ENCODE measurements at regions not wholly inside any gene's neighbourhood (a gene's known extent, or its start where the extent isn't known, plus 50 kb on each side); places are given as distances from the start of the nearest gene placed in this dataset.
"Not testable (repeated sequence)": the region's sequence is repeated elsewhere in the genome, so short reads cannot be mapped to it uniquely, and the experiment has no call there.

DNA sequence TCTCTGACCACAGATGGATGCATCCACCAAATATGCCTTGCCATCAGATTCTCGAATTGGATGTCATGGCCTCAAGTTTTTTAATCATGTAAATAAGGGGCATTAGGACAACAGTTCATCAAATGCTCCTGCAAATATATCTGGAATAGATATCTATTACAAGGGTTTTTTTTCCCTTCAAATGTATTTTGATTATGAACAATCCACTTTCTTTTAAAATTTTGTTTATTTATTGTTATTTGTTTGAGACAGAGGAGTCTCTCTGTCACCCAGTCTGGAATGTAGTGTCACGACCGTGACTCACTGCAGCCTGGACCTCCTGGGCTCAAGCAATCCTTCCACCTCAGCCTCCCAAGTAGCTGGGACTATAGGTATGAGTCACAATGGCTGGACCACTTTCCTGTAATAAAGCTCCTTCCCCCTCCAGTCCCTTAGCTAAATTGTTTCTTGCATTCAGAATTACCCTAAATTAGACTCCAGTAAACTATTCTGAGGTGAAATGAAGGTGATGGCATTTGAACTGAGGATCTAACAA lies 1412.1 kb downstream of the EFNA5 start:
- no peak overlapping the region for H3K27ac ChIP-seq
- in situ Hi-C loops (cut with HindIII; ENCODE audit: low pct_ligation_motif_present, low sequenced_read_pairs): no loop called here
- no peaks in the 10 kb centered on the region for H3K27me3 ChIP-seq (replicated peaks)
- TF ChIP-seq, protein P1, sequence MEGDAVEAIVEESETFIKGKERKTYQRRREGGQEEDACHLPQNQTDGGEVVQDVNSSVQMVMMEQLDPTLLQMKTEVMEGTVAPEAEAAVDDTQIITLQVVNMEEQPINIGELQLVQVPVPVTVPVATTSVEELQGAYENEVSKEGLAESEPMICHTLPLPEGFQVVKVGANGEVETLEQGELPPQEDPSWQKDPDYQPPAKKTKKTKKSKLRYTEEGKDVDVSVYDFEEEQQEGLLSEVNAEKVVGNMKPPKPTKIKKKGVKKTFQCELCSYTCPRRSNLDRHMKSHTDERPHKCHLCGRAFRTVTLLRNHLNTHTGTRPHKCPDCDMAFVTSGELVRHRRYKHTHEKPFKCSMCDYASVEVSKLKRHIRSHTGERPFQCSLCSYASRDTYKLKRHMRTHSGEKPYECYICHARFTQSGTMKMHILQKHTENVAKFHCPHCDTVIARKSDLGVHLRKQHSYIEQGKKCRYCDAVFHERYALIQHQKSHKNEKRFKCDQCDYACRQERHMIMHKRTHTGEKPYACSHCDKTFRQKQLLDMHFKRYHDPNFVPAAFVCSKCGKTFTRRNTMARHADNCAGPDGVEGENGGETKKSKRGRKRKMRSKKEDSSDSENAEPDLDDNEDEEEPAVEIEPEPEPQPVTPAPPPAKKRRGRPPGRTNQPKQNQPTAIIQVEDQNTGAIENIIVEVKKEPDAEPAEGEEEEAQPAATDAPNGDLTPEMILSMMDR (IDR thresholded peaks at IDR 0.05; ENCODE audit: low read depth, low read length, missing control alignments): no peak
- H3K36me3 ChIP-seq (replicated peaks): no peaks in the 10 kb centered on the region
- H3K4me3 ChIP-seq (ENCODE audit: low read depth, low read length): no peak overlapping the region
- DNase-seq: peak; percentile 60

DNA sequence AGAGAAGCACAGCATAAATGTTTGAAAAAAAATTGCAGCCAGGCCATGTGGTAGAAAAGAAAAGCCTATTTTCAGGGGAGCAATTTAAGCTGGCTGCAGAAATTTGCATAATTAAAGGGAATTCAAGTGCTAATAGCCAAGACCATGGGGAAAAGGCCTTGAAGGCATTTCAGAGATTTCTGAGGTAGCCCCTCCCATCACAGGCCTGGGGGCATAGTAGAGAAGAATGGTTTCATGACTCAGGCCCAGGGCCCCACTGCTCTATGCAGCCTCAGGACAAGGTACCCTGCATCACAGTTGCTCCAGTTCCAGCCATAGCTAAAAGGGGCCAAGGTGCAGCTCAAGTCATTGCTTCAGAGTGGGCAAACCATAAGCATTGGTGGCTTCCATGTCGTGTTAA lies 1416.0 kb downstream of the EFNA5 start:
- TF ChIP-seq, protein P1 (IDR thresholded peaks at IDR 0.05; ENCODE audit: low read depth, low read length, missing control alignments): no peak
- Histone ChIP-seq H3K27ac (no peak overlapping the region), H3K4me3 (ENCODE audit: low read depth, low read length) (no peak overlapping the region), H3K27me3 (replicated peaks) (no peaks in the 10 kb centered on the region), H3K36me3 (replicated peaks) (no peaks in the 10 kb centered on the region)
- no peak for DNase-seq
- in situ Hi-C loops (cut with HindIII; ENCODE audit: low pct_ligation_motif_present, low sequenced_read_pairs): no loop called here

DNA sequence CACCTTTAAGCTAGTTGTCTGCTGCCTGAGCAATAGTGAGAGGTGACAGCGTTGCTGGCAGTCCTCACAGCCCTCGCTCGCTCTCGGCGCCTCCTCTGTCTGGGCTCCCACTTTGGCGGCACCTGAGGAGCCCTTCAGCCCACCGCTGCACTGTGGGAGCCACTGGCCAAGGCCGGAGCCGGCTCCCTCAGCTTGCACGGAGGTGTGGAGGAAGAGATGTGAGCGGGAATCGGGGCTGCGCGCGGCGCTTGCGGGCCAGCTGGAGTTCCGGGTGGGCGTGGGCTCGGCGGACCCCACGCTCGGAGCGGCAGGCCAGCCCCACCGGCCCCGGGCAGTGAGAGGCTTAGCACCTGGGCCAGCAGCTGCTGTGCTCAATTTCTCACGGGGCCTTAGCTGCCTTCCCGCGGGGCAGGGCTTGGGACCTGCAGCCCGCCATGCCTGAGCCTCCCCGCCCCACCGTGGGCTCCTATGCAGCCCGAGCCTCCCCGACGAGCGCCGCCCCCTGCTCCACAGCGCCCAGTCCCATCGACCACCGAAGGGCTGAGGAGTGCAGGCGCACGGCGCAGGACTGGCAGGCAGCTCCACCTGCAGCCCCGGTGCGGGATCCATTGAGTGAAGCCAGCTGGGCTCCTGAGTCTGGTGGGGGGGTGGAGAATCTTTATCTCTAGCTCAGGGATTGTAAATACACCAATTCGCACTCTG lies 1424.5 kb downstream of the EFNA5 start:
- in situ Hi-C loops (cut with HindIII; ENCODE audit: low pct_ligation_motif_present, low sequenced_read_pairs); H3K36me3 ChIP-seq (replicated peaks); H3K27me3 ChIP-seq (replicated peaks); H3K27ac ChIP-seq; H3K4me3 ChIP-seq (ENCODE audit: low read depth, low read length); DNase-seq: not testable (repeated sequence)

DNA sequence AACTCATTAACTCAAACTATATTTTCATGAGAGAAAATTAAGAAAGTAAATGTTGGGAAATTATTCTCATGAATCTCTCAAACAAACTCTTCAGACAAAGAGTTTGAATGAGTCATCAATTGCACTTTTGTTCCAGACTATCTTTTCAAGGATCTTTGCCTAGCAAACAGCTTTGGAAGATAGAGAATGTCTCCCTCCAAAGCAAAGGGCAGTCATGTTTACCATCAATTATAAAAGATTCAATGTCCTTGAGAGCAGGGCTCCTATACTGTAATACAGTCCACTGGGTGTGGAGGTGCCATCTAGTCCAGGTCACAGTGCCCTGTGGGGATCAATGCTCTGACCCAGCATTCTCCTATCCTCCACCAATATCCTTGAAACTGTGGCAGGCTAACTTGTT lies 1429.3 kb downstream of the EFNA5 start:
- no peak overlapping the region for H3K4me3 ChIP-seq (ENCODE audit: low read depth, low read length)
- TF ChIP-seq, protein P1 (IDR thresholded peaks at IDR 0.05; ENCODE audit: low read depth, low read length, missing control alignments): no peak
- no peaks in the 10 kb centered on the region for H3K36me3 ChIP-seq (replicated peaks)
- H3K27ac ChIP-seq: no peak overlapping the region
- no peak for DNase-seq
- H3K27me3 ChIP-seq (replicated peaks): no peaks in the 10 kb centered on the region
- in situ Hi-C loops (cut with HindIII; ENCODE audit: low pct_ligation_motif_present, low sequenced_read_pairs): no loop called here

DNA sequence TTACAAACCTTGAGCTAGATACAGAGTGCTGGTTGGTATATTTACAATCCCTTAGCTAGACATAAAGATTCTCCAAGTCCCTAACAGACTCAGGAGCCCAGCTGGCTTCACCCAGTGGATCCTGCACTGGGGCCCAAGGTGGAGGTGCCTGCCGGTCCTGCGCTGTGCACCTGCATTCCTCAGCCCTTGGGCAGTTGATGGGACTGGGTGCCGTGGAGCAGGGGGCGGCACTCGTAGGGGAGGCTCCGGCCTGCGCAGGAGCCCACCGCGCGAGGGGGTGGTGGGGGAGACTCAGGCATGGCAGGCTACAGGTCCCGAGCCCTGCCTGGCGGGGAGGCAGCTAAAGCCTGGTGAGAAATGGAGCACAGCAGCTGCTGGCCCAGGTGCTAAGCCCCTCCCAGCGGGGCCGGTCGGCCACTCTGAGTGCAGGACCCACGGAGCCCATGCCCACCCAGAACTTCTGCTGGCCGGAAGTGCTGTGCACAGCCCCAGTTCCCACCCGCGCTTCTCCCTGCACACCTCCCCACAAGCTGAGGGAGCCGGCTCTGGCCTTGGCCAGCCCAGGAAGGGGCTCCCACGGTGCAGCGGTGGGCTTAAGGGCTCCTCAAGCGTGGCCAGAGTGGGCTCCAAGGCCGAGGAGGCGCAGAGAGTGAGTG lies 1464.7 kb downstream of the EFNA5 start:
- in situ Hi-C loops (cut with HindIII; ENCODE audit: low pct_ligation_motif_present, low sequenced_read_pairs): no loop called here
- DNase-seq: no peak
- H3K27ac ChIP-seq: no peak overlapping the region
- no peak overlapping the region for H3K4me3 ChIP-seq (ENCODE audit: low read depth, low read length)
- no peaks in the 10 kb centered on the region for H3K36me3 ChIP-seq (replicated peaks)
- TF ChIP-seq, protein P1 (IDR thresholded peaks at IDR 0.05; ENCODE audit: low read depth, low read length, missing control alignments): no peak
- H3K27me3 ChIP-seq (replicated peaks): no peaks in the 10 kb centered on the region

DNA sequence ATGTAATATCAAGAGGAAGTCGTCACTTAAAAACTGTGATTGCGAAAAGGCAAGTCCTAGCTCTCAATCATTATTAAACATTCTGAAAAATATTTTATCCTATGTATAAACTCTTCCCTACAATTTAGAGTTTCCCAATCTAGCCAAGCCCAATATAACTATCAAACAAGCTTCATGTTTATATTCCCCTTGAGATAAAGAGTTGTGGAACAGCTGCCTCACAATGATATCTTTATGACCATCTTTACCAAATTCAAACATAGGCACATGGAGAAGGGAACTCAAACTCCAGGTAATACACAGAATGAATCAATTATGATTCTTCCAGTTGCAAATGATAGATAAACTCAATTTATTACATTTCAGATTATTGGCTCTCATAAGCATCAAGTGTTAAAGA lies 1468.7 kb downstream of the EFNA5 start:
- in situ Hi-C loops (cut with HindIII; ENCODE audit: low pct_ligation_motif_present, low sequenced_read_pairs): no loop called here
- no peak overlapping the region for H3K4me3 ChIP-seq (ENCODE audit: low read depth, low read length)
- no peaks in the 10 kb centered on the region for H3K36me3 ChIP-seq (replicated peaks)
- no peaks in the 10 kb centered on the region for H3K27me3 ChIP-seq (replicated peaks)
- TF ChIP-seq, protein P1 (IDR thresholded peaks at IDR 0.05; ENCODE audit: low read depth, low read length, missing control alignments): no peak
- no peak for DNase-seq
- no peak overlapping the region for H3K27ac ChIP-seq
